K562 (cell line): ENCODE measurements at regions not wholly inside any gene's neighbourhood (a gene's known extent, or its start where the extent isn't known, plus 50 kb on each side); places are given as distances from the start of the nearest gene placed in this dataset.
A peak's percentile ranks its signal among the peaks of the same experiment; 100 is the strongest.

Experiments
- CREB1 ChIP-seq, 2 experiments: sonication (generic) in 1 of 2; formaldehyde crosslinking in 1 of 2; IDR thresholded peaks; 2 replicates each; pipeline versions ENCODE4 v1.6.1 to v1.8.0; 2012 to 2022; ENCODE audit warnings: inconsistent platforms in 1 of 2, mild to moderate bottlenecking in 1 of 2, missing genetic modification reagents in 1 of 2, moderate library complexity in 1 of 2
- ELF4 ChIP-seq: fragments of 450-650 bp; formaldehyde crosslinking; IDR thresholded peaks from 2 replicates; pipeline ENCODE4 v1.4.0; 2022; ENCODE audit warnings: missing genetic modification characterization
- ETV1 ChIP-seq: fragments of 450-650 bp; conservative IDR thresholded peaks from 2 replicates; pipeline ENCODE4 v1.6.1; 2016; ENCODE audit warnings: missing genetic modification characterization, control low read depth, low read depth, missing compliant biosample characterization
- RNF2 ChIP-seq: sonication (generic); IDR thresholded peaks from 2 replicates; pipeline ENCODE4 v1.6.1; 2016
- ZNF507 ChIP-seq: conservative IDR thresholded peaks from 2 replicates; pipeline ENCODE4 v1.6.1; 2017; ENCODE audit warnings: missing genetic modification characterization, missing compliant biosample characterization
- ZNF644 ChIP-seq: fragments of 200-800 bp; sonication (Bioruptor generic); IDR thresholded peaks from 2 replicates; pipeline ENCODE4 v1.6.1; 2016; ENCODE audit warnings: low read depth, missing genetic modification characterization, missing compliant biosample characterization
- TF ChIP-seq, protein P1 (sequence below): fragments of 450-650 bp; IDR thresholded peaks from 2 replicates; pipeline ENCODE4 v1.6.1; 2016; ENCODE audit warnings: mild to moderate bottlenecking, moderate library complexity
- TF ChIP-seq, protein P2 (sequence below): fragments of 250-450 bp; sonication (Bioruptor Pico); IDR thresholded peaks from 2 replicates; pipeline ENCODE4 v1.9.0; 2021; ENCODE audit warnings: mild to moderate bottlenecking, inconsistent platforms
- TF ChIP-seq, protein P3 (sequence below): IDR thresholded peaks from 2 replicates; pipeline ENCODE4 v1.6.1; 2011; ENCODE audit not compliant: insufficient read length; ENCODE audit errors: extremely low read depth

DNA sequence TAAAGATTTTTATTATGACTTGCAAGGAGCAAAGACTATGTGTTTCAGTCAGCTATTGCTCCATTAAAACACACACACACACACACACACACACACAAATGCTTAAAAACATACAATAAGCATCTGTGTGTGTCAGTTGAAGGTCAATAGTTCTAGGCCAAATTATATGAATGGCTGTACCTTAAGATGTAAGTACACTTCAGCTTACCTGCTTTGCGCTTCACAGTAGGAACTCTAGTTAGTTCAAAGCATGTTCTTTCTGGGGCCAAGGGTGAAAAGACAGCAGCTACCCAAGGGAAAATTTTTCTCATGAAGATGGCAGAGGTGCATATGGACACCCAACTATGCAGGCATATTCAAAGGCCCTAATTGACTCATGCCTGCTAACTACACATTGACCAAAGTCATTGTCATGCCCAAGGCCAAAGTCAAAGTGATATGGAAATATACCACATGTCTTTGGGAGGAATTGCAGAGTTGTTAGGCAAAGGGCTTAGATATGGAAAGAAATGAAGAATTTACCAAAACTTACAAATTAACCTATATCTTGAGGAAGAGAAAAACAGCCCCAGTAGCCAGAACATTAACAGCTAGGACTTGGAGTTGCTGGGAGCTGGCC is 61.9 kb upstream of the BTN3A2 start (continued):
- TF ChIP-seq, protein P1, sequence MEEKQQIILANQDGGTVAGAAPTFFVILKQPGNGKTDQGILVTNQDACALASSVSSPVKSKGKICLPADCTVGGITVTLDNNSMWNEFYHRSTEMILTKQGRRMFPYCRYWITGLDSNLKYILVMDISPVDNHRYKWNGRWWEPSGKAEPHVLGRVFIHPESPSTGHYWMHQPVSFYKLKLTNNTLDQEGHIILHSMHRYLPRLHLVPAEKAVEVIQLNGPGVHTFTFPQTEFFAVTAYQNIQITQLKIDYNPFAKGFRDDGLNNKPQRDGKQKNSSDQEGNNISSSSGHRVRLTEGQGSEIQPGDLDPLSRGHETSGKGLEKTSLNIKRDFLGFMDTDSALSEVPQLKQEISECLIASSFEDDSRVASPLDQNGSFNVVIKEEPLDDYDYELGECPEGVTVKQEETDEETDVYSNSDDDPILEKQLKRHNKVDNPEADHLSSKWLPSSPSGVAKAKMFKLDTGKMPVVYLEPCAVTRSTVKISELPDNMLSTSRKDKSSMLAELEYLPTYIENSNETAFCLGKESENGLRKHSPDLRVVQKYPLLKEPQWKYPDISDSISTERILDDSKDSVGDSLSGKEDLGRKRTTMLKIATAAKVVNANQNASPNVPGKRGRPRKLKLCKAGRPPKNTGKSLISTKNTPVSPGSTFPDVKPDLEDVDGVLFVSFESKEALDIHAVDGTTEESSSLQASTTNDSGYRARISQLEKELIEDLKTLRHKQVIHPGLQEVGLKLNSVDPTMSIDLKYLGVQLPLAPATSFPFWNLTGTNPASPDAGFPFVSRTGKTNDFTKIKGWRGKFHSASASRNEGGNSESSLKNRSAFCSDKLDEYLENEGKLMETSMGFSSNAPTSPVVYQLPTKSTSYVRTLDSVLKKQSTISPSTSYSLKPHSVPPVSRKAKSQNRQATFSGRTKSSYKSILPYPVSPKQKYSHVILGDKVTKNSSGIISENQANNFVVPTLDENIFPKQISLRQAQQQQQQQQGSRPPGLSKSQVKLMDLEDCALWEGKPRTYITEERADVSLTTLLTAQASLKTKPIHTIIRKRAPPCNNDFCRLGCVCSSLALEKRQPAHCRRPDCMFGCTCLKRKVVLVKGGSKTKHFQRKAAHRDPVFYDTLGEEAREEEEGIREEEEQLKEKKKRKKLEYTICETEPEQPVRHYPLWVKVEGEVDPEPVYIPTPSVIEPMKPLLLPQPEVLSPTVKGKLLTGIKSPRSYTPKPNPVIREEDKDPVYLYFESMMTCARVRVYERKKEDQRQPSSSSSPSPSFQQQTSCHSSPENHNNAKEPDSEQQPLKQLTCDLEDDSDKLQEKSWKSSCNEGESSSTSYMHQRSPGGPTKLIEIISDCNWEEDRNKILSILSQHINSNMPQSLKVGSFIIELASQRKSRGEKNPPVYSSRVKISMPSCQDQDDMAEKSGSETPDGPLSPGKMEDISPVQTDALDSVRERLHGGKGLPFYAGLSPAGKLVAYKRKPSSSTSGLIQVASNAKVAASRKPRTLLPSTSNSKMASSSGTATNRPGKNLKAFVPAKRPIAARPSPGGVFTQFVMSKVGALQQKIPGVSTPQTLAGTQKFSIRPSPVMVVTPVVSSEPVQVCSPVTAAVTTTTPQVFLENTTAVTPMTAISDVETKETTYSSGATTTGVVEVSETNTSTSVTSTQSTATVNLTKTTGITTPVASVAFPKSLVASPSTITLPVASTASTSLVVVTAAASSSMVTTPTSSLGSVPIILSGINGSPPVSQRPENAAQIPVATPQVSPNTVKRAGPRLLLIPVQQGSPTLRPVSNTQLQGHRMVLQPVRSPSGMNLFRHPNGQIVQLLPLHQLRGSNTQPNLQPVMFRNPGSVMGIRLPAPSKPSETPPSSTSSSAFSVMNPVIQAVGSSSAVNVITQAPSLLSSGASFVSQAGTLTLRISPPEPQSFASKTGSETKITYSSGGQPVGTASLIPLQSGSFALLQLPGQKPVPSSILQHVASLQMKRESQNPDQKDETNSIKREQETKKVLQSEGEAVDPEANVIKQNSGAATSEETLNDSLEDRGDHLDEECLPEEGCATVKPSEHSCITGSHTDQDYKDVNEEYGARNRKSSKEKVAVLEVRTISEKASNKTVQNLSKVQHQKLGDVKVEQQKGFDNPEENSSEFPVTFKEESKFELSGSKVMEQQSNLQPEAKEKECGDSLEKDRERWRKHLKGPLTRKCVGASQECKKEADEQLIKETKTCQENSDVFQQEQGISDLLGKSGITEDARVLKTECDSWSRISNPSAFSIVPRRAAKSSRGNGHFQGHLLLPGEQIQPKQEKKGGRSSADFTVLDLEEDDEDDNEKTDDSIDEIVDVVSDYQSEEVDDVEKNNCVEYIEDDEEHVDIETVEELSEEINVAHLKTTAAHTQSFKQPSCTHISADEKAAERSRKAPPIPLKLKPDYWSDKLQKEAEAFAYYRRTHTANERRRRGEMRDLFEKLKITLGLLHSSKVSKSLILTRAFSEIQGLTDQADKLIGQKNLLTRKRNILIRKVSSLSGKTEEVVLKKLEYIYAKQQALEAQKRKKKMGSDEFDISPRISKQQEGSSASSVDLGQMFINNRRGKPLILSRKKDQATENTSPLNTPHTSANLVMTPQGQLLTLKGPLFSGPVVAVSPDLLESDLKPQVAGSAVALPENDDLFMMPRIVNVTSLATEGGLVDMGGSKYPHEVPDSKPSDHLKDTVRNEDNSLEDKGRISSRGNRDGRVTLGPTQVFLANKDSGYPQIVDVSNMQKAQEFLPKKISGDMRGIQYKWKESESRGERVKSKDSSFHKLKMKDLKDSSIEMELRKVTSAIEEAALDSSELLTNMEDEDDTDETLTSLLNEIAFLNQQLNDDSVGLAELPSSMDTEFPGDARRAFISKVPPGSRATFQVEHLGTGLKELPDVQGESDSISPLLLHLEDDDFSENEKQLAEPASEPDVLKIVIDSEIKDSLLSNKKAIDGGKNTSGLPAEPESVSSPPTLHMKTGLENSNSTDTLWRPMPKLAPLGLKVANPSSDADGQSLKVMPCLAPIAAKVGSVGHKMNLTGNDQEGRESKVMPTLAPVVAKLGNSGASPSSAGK: peak; percentile 25
- TF ChIP-seq ZNF644 (tag) (peak; percentile 74; the same call in 1 of the 2 replicates), ZNF507 (peak; percentile 28; the same call in 1 of the 2 replicates), CREB1 (IDR thresholded peaks at IDR 0.05) (no peak), CREB1 (CRISPR knock-in tag; IDR thresholded peaks at IDR 0.05) (0 out of 2 replicates have a peak, but pooled peaks have one; percentile 13), ELF4 (CRISPR knock-in tag) (no peak), RNF2 (no peak), ETV1 (tag) (peak; percentile 39; the same call in 1 of the 2 replicates)
- TF ChIP-seq, protein P2, sequence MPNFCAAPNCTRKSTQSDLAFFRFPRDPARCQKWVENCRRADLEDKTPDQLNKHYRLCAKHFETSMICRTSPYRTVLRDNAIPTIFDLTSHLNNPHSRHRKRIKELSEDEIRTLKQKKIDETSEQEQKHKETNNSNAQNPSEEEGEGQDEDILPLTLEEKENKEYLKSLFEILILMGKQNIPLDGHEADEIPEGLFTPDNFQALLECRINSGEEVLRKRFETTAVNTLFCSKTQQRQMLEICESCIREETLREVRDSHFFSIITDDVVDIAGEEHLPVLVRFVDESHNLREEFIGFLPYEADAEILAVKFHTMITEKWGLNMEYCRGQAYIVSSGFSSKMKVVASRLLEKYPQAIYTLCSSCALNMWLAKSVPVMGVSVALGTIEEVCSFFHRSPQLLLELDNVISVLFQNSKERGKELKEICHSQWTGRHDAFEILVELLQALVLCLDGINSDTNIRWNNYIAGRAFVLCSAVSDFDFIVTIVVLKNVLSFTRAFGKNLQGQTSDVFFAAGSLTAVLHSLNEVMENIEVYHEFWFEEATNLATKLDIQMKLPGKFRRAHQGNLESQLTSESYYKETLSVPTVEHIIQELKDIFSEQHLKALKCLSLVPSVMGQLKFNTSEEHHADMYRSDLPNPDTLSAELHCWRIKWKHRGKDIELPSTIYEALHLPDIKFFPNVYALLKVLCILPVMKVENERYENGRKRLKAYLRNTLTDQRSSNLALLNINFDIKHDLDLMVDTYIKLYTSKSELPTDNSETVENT (CRISPR knock-in tag): no peak
- TF ChIP-seq, protein P3, sequence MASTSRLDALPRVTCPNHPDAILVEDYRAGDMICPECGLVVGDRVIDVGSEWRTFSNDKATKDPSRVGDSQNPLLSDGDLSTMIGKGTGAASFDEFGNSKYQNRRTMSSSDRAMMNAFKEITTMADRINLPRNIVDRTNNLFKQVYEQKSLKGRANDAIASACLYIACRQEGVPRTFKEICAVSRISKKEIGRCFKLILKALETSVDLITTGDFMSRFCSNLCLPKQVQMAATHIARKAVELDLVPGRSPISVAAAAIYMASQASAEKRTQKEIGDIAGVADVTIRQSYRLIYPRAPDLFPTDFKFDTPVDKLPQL: no peak
